SK-N-SH (cell line): ENCODE measurements at regions not wholly inside any gene's neighbourhood (a gene's known extent, or its start where the extent isn't known, plus 50 kb on each side); places are given as distances from the start of the nearest gene placed in this dataset.

Experiments used
- FOXM1 ChIP-seq: IDR thresholded peaks from 2 replicates; pipeline ENCODE4 v1.4.0; 2012; ENCODE audit warnings: low read depth, mild to moderate bottlenecking
- GABPA ChIP-seq: IDR thresholded peaks from 2 replicates; pipeline ENCODE4 v1.4.0; 2012; ENCODE audit warnings: low read depth, mild to moderate bottlenecking
- JUND ChIP-seq: IDR thresholded peaks from 2 replicates; pipeline ENCODE4 v1.4.0; 2012
- MXI1 ChIP-seq: IDR thresholded peaks from 2 replicates; pipeline ENCODE4 v1.6.1; 2012; ENCODE audit warnings: mild to moderate bottlenecking, low read depth, low read length, improper control_type of control experiment
- POLR2AphosphoS5 ChIP-seq: IDR thresholded peaks from 2 replicates; pipeline ENCODE4 v1.6.1; 2012; ENCODE audit warnings: low read depth, low read length
- RAD21 ChIP-seq: IDR thresholded peaks from 2 replicates; pipeline ENCODE4 v1.6.1; 2012; ENCODE audit warnings: mild to moderate bottlenecking, low read length
- RCOR1 ChIP-seq: fragments of 150-350 bp; IDR thresholded peaks from 2 replicates; pipeline ENCODE4 v1.6.1; 2017; ENCODE audit warnings: antibody characterized with exemption, low read length
- SIN3A ChIP-seq: IDR thresholded peaks from 2 replicates; pipeline ENCODE4 v1.6.1; 2012; ENCODE audit warnings: low read depth, mild to moderate bottlenecking, low read length, moderate library complexity, borderline replicate concordance
- SMC3 ChIP-seq: IDR thresholded peaks from 2 replicates; pipeline ENCODE4 v1.6.1; 2012; ENCODE audit warnings: low read depth, low read length, improper control_type of control experiment
- TCF12 ChIP-seq: IDR thresholded peaks from 2 replicates; pipeline ENCODE4 v1.4.0; 2012
- TEAD4 ChIP-seq: IDR thresholded peaks from 2 replicates; pipeline ENCODE4 v1.4.0; 2012; ENCODE audit warnings: mild to moderate bottlenecking, borderline replicate concordance; ENCODE audit not compliant: insufficient read depth
- TF ChIP-seq, protein P1 (sequence below): fragments of 200-600 bp; sonication (generic); IDR thresholded peaks from 2 replicates; pipeline ENCODE4 v1.6.1; 2017; ENCODE audit warnings: antibody characterized with exemption, mild to moderate bottlenecking, moderate library complexity
- TF ChIP-seq, protein P2 (sequence below): IDR thresholded peaks from 2 replicates; pipeline ENCODE4 v1.4.0; 2012; ENCODE audit warnings: low read depth, borderline replicate concordance

DNA sequence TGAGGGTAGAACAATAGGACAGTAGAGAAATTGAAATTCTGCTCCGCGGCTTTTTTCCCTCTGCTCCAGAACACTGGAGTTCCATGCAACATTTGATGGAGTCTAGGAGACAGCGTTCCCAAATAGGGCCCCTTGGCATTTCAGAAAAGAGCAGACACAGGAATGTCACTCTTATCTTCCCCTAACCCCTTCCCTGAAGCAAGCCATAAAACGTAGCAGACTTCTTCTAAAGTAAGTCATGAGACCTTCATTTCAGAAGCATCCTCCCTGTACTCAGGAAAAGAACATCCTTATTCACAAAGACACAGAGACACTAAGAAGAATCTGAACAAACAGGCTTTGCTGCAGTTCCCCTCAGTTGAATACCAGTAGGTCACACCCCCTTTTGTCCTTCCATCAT, 296.1 kb upstream of the SOX9 start:
- TF ChIP-seq, protein P1, sequence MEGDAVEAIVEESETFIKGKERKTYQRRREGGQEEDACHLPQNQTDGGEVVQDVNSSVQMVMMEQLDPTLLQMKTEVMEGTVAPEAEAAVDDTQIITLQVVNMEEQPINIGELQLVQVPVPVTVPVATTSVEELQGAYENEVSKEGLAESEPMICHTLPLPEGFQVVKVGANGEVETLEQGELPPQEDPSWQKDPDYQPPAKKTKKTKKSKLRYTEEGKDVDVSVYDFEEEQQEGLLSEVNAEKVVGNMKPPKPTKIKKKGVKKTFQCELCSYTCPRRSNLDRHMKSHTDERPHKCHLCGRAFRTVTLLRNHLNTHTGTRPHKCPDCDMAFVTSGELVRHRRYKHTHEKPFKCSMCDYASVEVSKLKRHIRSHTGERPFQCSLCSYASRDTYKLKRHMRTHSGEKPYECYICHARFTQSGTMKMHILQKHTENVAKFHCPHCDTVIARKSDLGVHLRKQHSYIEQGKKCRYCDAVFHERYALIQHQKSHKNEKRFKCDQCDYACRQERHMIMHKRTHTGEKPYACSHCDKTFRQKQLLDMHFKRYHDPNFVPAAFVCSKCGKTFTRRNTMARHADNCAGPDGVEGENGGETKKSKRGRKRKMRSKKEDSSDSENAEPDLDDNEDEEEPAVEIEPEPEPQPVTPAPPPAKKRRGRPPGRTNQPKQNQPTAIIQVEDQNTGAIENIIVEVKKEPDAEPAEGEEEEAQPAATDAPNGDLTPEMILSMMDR = no peak
- TF ChIP-seq POLR2AphosphoS5 (no peak), FOXM1 (no peak), SIN3A (no peak), RCOR1 (no peak), RAD21 (no peak), TEAD4 (no peak), JUND (no peak), SMC3 (no peak), TCF12 (no peak), GABPA (no peak), MXI1 (no peak)
- TF ChIP-seq, protein P2, sequence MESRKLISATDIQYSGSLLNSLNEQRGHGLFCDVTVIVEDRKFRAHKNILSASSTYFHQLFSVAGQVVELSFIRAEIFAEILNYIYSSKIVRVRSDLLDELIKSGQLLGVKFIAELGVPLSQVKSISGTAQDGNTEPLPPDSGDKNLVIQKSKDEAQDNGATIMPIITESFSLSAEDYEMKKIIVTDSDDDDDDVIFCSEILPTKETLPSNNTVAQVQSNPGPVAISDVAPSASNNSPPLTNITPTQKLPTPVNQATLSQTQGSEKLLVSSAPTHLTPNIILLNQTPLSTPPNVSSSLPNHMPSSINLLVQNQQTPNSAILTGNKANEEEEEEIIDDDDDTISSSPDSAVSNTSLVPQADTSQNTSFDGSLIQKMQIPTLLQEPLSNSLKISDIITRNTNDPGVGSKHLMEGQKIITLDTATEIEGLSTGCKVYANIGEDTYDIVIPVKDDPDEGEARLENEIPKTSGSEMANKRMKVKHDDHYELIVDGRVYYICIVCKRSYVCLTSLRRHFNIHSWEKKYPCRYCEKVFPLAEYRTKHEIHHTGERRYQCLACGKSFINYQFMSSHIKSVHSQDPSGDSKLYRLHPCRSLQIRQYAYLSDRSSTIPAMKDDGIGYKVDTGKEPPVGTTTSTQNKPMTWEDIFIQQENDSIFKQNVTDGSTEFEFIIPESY = no peak
